Glutamatergic neuron (in vitro differentiated cells): ENCODE measurements at regions not wholly inside any gene's neighbourhood (a gene's known extent, or its start where the extent isn't known, plus 50 kb on each side); places are given as distances from the start of the nearest gene placed in this dataset.

Source experiments
- DNase-seq: peaks from one replicate; pipeline ENCODE4 v3.0.0; 2022
- H3K27ac Mint-ChIP-seq: one replicate; pipeline ENCODE4 v1.8.0; 2020; ENCODE audit warnings: mild to moderate bottlenecking, mixed read lengths, inconsistent platforms; ENCODE audit not compliant: unreplicated experiment
- H3K27me3 Mint-ChIP-seq: one replicate; pipeline ENCODE4 v1.8.0; 2020; ENCODE audit warnings: mild to moderate bottlenecking, moderate library complexity, mixed read lengths, inconsistent platforms; ENCODE audit not compliant: unreplicated experiment
- H3K36me3 Mint-ChIP-seq: one replicate; pipeline ENCODE4 v1.8.0; 2020; ENCODE audit warnings: mild to moderate bottlenecking, mixed read lengths, inconsistent platforms; ENCODE audit not compliant: unreplicated experiment
- H3K4me1 Mint-ChIP-seq: one replicate; pipeline ENCODE4 v1.8.0; 2020; ENCODE audit warnings: mild to moderate bottlenecking, low read depth, mixed read lengths, inconsistent platforms; ENCODE audit not compliant: unreplicated experiment
- H3K4me3 Mint-ChIP-seq: one replicate; pipeline ENCODE4 v1.8.0; 2020; ENCODE audit warnings: mild to moderate bottlenecking, mixed read lengths, inconsistent platforms; ENCODE audit not compliant: unreplicated experiment
- H3K9me3 Mint-ChIP-seq: one replicate; pipeline ENCODE4 v1.8.0; 2020; ENCODE audit warnings: mild to moderate bottlenecking, moderate library complexity, mixed read lengths, inconsistent platforms; ENCODE audit not compliant: unreplicated experiment
- TF ChIP-seq, protein P1 (sequence below): fragments of 200-600 bp; sonication (generic); IDR thresholded peaks from one replicate; pipeline ENCODE4 v1.5.0; 2021; ENCODE audit not compliant: partially characterized antibody, unreplicated experiment

DNA sequence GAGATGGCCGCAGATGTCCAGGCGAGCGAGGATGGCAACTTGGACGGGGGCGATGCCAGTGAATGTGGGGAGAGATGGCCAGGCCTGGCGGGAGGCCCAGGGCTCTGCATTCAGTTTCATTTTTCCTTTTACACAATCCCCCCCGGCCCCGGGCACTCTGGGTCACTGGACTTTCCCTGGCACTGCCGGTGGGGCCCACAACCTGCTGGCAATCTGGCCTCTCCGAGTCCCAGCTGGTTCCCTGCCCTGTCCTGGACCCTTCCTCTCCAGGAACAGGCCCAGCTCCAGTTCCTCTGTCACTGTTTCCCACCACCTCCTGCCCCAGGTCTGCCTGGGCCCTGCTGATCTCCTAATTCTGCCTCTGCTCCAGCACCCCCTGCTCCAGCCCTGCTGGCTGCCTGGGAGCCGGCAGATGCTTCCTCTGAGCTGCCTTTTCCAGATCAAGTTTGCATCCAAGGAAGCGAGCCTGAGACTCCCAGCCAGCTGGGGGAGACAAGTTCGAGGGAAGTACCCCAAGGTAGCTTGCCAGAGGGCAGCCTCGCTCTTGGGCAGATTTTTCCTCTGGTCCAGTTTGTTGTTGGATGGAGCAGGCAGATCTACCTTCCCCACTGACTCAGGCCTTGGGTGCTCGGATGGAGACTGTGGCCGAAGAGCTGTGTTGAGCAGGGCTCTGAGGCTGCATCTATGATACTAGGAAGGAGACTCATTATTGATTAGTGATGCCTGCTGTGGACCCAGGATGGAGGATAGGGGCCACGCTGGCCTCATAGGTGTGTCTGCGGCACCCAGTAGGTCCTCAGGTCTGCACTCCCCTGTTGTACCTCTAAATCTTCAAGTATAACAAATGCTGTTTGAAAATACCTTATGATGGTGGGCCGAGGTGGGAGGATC is 83.2 kb downstream of the CEBPB start:
- no peaks in the 10 kb centered on the region for H3K36me3 Mint-ChIP-seq
- peaks cover 6% of the 10 kb centered on the region for H3K27me3 Mint-ChIP-seq

DNA sequence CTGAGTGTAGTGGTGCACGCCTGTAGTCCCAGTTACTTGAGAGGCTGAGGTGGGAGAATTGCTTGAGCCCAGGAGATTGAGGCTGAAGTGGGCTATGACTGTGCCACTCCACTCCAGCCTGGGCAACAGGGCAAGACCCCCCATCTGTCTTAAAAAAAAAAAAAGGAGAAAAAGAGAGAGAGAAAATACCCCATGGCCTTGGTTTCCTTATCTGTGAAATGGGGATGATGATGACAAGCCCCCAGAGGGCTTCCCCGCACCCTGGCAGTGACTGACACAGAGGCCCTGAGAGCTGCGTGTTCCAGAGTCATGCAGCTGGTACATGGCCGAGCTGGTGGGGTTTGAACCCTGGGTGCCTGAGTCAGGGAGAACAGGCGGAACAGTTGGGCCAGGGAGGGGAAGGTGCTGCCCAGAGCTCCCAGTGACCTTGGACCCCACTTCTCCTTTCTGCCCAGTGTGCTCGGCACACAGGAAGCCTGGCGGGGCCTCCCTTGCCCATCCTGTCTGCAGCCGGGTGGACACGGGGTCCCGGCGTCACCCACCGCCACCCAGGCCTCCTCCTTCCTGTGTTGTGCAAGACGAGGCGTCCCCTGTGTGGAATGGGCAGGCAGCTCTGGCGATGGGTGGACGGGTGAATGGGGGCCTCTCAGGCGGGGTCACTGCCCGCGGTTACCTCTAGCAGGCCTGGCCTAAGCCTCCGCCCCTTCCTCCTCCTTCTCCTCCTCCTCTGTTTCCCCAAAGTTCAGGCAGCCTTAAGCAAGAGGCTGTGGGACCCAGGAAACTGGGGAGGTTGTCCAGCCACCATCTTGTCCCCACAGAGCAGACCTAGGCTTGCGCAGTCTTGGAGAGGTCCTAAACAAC is 84.2 kb downstream of the CEBPB start:
- H3K27ac Mint-ChIP-seq, result peak overlapping the region; percentile 55
- TF ChIP-seq, protein P1, sequence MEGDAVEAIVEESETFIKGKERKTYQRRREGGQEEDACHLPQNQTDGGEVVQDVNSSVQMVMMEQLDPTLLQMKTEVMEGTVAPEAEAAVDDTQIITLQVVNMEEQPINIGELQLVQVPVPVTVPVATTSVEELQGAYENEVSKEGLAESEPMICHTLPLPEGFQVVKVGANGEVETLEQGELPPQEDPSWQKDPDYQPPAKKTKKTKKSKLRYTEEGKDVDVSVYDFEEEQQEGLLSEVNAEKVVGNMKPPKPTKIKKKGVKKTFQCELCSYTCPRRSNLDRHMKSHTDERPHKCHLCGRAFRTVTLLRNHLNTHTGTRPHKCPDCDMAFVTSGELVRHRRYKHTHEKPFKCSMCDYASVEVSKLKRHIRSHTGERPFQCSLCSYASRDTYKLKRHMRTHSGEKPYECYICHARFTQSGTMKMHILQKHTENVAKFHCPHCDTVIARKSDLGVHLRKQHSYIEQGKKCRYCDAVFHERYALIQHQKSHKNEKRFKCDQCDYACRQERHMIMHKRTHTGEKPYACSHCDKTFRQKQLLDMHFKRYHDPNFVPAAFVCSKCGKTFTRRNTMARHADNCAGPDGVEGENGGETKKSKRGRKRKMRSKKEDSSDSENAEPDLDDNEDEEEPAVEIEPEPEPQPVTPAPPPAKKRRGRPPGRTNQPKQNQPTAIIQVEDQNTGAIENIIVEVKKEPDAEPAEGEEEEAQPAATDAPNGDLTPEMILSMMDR, result no peak
- H3K9me3 Mint-ChIP-seq, result peaks cover 1% of the 10 kb centered on the region
- H3K4me3 Mint-ChIP-seq, result no peak overlapping the region
- H3K4me1 Mint-ChIP-seq, result peaks cover 12% of the 10 kb centered on the region
- H3K36me3 Mint-ChIP-seq, result no peaks in the 10 kb centered on the region
- peaks cover 10% of the 10 kb centered on the region for H3K27me3 Mint-ChIP-seq
- DNase-seq, result no peak

More for the DNA sequence above, 83.2 kb downstream of the CEBPB start:
- no peak overlapping the region for H3K4me3 Mint-ChIP-seq
- TF ChIP-seq, protein P1, result no peak
- peaks cover 12% of the 10 kb centered on the region for H3K4me1 Mint-ChIP-seq
- peak overlapping the region; percentile 77 for H3K27ac Mint-ChIP-seq
- H3K9me3 Mint-ChIP-seq, result peaks cover 1% of the 10 kb centered on the region
- no peak for DNase-seq

DNA sequence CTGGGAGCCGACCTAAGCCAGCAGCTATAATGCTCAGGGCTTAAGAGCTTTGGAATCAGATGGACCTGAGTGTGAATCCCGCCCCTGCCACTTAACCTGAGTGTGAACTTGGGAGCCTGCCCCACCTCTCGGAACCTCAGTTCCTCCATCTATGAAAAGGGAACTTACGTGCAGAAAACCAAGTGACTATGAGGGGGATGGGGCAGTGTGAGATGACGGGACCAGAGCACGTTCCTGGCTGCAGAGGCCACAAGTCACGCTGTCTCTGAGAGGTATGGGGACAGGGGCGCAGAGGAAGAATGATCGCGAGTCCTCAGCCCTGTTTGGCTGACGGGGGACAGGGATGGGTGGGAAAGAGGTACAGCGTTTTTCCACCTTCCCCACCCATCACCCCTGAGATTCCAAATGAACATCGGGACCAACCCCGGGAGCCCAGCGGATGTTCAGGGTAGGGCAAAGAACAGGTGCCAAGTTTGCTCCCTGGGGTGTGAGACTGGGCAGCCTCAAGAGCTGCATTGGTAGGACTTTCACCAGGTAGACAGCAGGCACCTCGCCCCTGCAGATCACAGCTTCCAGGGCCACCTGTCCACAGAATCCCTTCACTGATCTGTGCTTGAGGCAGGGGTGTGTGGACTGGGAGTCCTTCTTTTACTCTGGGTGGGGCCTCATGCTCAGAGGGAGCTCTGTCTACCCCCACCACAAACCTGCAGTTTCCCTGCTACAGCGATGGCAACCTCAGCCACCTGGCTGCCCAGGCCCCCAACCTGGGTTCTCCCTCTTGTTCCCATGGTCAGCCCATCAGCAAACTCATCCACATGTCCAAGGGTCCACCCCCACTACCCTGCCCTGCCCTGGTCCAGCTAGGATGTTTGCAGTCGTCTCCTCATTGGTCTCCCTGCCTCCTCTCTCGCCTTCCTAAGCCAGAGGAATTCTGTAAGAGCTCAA is 85.8 kb downstream of the CEBPB start:
- Mint-ChIP-seq H3K27me3 (peaks cover 8% of the 10 kb centered on the region), H3K4me3 (no peak overlapping the region), H3K27ac (no peak overlapping the region), H3K4me1 (peaks cover 15% of the 10 kb centered on the region), H3K36me3 (no peaks in the 10 kb centered on the region), H3K9me3 (peaks cover 1% of the 10 kb centered on the region)
- no peak for DNase-seq
- TF ChIP-seq, protein P1, result no peak

DNA sequence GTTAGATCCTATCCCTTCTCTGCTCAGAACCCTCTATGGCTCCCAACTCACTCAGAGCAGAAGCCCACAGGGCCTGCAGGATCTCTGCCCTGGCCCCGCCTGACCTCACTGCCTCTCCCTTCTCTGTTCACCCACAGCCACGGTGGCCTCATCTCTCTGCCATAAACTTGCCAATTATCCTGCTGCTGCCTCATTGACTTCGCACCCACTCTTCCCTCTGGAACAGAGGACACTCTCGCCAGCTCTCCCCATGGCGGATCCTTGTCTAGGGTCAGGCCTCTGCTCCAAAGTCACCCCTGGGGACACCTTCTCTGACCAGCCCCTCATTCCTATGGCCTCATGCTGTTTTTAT is 86.4 kb downstream of the CEBPB start:
- Mint-ChIP-seq H3K27ac (no peak overlapping the region), H3K9me3 (peaks cover 1% of the 10 kb centered on the region), H3K27me3 (peaks cover 7% of the 10 kb centered on the region), H3K4me1 (peaks cover 12% of the 10 kb centered on the region), H3K4me3 (no peak overlapping the region), H3K36me3 (no peaks in the 10 kb centered on the region)
- DNase-seq, result no peak
- TF ChIP-seq, protein P1, result no peak
